ENCODE measurements at regions not wholly inside any gene's neighbourhood (a gene's known extent, or its start where the extent isn't known, plus 50 kb on each side); places are given as distances from the start of the nearest gene placed in this dataset.
"Not testable (repeated sequence)": the region's sequence is repeated elsewhere in the genome, so short reads cannot be mapped to it uniquely, and the experiment has no call there.

- TF ChIP-seq CTCF (IDR thresholded peaks at IDR 0.05; ENCODE audit: borderline replicate concordance, extremely low read depth, low read length, poor library complexity, severe bottlenecking); EZH2 (IDR thresholded peaks at IDR 0.05; ENCODE audit: borderline replicate concordance, low read depth, low read length, severe bottlenecking): not testable (repeated sequence)
These were observed 308.4 kb downstream of the CCDC74A start for GRCh38 chr2:131836116-131836515.

All from DND-41 (cell line).